T-helper 1 cell (primary cell): ENCODE measurements at regions not wholly inside any gene's neighbourhood (a gene's known extent, or its start where the extent isn't known, plus 50 kb on each side); places are given as distances from the start of the nearest gene placed in this dataset.

ENCODE experiments used
- DNase-seq, 5 donors: peaks; one replicate each; pipeline ENCODE4 v3.0.0-alpha.2; 2012 to 2020

GRCh38 chr5:60332244-60333004 is 367.5 kb downstream of the DEPDC1B start:
- no peak for DNase-seq

GRCh38 chr5:60330236-60330635 is 369.7 kb downstream of the DEPDC1B start:
- DNase-seq, result no peak

- no peak for DNase-seq
These were observed 374.1 kb downstream of the DEPDC1B start for GRCh38 chr5:60325870-60326269.

GRCh38 chr5:60323596-60323995 is 376.4 kb downstream of the DEPDC1B start:
- DNase-seq, result no peak

- DNase-seq, result no peak
These were observed 387.9 kb downstream of the DEPDC1B start for GRCh38 chr5:60312098-60312497.

GRCh38 chr5:60299944-60300343 is 400.0 kb downstream of the DEPDC1B start:
- no peak for DNase-seq

- no peak for DNase-seq
These were observed 402.3 kb downstream of the DEPDC1B start for GRCh38 chr5:60297658-60298057.

- DNase-seq, result no peak
These were observed 401.9 kb upstream of the PDE4D start for GRCh38 chr5:60295423-60295822.

GRCh38 chr5:60293518-60293917 is 400.0 kb upstream of the PDE4D start:
- no peak for DNase-seq

- DNase-seq, result peak in 1 of 5 donors; percentile 5
These were observed 393.7 kb upstream of the PDE4D start for GRCh38 chr5:60287174-60287771.

GRCh38 chr5:60285910-60286309 is 392.4 kb upstream of the PDE4D start:
- no peak for DNase-seq

GRCh38 chr5:60280943-60281342 is 387.4 kb upstream of the PDE4D start:
- no peak for DNase-seq

- DNase-seq, result no peak
These were observed 384.4 kb upstream of the PDE4D start for GRCh38 chr5:60277941-60278340.

GRCh38 chr5:60274747-60275146 is 381.2 kb upstream of the PDE4D start:
- no peak for DNase-seq

GRCh38 chr5:60271517-60271916 is 378.0 kb upstream of the PDE4D start:
- no peak for DNase-seq

GRCh38 chr5:60267907-60268306 is 374.4 kb upstream of the PDE4D start:
- DNase-seq, result no peak

GRCh38 chr5:60263346-60263745 is 369.8 kb upstream of the PDE4D start:
- DNase-seq, result no peak

- no peak for DNase-seq
These were observed 369.2 kb upstream of the PDE4D start for GRCh38 chr5:60262576-60263295.

- no peak for DNase-seq
These were observed 368.2 kb upstream of the PDE4D start for GRCh38 chr5:60261732-60262131.

GRCh38 chr5:60260658-60261057 is 367.1 kb upstream of the PDE4D start:
- DNase-seq, result no peak

GRCh38 chr5:60259730-60260129 is 366.2 kb upstream of the PDE4D start:
- DNase-seq, result no peak

GRCh38 chr5:60257596-60258271 is 364.2 kb upstream of the PDE4D start:
- no peak for DNase-seq

GRCh38 chr5:60256546-60256945 is 363.0 kb upstream of the PDE4D start:
- DNase-seq, result no peak
